Fibroblast of skin of back (primary cell): ENCODE measurements at regions not wholly inside any gene's neighbourhood (a gene's known extent, or its start where the extent isn't known, plus 50 kb on each side); places are given as distances from the start of the nearest gene placed in this dataset.
"Not testable (repeated sequence)": the region's sequence is repeated elsewhere in the genome, so short reads cannot be mapped to it uniquely, and the experiment has no call there.

Source experiments
- DNase-seq: peaks from one replicate; pipeline ENCODE4 v3.0.0-alpha.2; 2013

DNA sequence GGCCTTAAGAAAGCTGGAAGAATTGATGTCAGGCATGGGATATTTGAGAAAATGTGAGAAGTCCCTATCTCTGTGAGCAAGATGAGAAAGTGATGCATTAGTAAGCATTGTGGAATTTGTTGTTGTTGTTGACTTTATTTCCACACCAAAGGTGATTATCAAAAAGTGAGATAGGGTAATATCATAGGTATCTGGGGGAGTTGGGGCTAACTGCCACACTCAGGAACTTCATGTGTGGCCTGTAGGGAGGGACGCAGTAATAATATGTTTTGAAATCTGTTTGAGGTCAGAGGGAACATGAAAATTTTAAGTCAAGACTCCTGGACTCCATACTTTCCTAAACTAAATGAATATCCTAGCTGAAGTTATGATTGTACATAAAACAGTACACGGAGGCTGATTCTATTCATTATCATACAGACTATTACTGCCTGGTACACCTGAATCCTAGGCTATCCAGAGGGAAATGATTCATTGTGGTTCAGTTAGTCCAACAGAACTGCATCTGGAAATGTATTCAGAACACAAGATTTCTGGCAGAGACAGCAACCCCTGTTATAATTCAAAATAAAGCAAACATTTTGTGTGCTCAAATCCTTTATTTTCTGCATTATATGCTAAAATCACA, 304.8 kb downstream of the CPS1 start:
- no peak for DNase-seq

DNA sequence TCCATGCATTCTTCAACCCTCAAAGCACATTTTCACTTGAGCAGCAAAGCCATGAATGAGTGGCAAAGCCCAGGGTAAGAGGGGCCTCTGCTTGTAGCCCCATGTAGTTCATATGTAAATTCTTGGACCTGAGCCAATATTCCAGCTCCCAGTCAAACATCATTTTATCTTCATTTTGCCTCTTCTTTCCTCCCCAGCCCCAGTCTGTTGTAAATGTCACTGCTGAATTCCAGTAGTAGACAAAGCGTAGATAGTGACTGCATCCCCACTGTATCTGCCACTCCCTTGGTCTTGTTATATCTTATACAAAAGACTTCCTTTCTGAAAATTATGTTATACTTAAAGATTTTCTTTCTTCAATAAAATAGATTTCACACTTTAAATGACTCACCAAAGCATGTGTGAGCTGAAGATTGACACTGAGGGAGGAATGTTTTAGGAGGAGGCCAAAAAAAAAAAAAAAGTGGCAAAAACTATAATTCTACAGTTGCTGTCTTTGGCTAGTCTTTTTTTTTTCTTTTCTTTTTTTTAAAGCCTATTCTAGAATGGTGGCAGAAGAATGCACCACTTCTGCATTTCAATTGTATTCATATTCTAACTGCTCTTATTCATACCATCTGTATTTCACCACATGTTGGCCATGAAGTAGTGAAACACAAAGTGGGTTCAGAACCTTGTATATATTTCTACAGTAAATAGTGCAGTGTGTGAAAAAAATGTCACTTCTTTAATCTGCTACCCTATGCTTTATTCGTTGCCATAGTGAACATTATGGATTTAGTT, 306.1 kb downstream of the CPS1 start:
- DNase-seq: no peak

DNA sequence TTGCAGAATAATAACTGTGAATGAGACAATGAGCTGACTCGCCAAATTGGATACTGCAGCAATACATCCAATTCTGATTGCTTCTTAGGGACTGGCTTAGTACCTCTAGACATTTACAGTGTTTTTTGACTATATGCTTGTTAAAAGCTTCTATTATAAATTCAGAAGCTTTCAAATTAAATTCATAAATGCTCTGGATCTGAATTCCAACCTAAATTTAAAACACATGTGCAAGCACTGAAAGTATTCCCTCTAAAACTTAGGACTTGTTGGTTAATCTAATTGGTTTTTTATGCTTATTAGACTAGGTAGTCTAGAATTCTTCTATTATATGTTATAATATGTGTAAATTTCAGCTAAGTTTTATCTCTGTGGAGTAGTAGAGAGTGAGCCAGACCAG, 306.9 kb downstream of the CPS1 start:
- DNase-seq: no peak

DNA sequence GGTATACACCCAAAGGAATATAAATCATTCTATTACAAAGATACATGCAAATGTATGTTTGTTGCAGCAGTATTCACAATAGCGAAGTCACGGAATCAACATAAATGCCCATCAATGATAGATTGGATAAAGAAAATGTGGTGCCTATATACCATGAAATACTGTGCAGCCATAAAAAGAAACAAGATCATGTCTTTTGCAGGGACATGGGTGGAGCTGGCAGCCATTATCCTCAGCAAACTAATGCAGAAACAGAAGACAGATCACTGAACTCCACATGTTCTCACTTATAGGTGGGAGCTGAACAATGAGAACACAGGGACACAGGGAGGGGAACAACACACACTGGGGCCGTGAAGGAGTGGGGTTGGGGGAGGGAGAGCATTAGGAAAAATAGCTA, 315.2 kb downstream of the CPS1 start:
- not testable (repeated sequence) for DNase-seq

DNA sequence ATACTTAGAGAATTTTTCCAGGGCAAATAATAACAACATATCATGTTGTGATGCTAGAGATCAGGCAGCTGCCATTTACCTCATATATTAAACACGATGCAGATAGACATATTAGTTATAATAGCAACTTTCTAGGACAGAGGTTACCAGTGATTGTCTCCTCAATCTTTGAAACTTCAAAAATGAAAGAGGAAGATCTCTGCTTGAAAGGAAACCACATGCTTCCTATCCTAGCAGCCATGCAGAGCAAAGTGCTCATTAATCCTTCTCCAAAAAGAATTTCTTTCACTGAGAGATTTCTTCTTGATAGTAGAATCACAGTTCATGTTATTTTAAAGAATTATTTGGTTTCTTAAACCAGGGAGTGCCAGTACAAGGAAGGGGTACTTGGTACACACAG, 317.2 kb downstream of the CPS1 start:
- DNase-seq: no peak

DNA sequence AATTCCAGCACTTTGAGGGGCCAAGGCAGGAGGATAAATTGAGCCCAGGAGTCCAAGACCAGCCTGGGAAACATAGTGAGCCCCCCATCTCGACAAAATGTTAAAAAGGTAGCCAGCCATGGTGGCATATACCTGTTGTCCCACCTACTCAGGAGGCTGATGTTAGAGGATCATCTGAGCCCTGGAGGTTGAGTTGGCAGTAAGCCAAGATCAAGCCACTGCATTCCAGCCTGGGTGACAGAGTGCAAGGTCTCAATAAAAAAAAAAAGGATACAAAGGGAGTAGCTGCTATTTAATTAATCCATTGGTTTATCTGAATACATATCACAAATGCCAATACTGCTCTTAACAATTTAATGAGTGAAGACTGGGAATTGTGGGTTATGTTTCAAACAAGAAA, 327.8 kb downstream of the CPS1 start:
- no peak for DNase-seq

DNA sequence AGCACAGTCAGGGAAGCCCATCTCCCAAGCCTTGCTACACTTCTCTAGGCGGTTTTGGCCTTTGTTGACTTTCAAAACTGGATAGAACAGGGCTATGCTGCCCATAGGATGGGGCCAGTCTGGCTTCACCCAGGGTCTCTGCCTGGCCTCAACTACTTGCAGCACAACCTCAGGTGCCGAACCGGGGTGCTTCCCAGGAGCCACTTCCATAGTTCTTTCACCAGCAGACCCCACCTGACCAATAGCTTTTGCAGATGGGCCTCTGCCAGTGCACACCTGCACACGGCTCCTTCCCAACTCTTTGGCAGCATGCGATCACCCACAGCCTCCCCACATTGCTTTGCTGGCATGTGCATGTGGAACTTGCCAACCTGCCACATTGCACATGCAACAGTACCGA, 331.6 kb downstream of the CPS1 start:
- DNase-seq: no peak

DNA sequence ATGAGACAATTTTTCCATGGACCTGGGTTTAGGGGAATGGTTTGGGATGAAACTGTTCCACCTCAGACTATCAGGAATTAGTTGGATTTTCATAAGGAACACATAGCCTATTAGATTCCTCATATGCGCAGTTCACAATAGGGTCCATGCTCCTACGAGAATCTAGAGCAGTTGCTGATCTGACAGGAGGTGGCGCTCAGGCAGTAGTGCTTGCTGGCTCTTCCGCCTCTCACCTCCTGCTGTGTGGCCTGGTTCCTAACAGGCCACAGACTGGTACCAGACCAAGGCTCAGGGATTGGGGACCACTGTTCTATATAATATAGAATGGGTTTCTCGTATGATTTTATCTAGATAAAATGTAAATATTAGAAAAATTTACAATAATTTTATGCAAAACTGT, 338.7 kb downstream of the CPS1 start:
- DNase-seq: no peak

DNA sequence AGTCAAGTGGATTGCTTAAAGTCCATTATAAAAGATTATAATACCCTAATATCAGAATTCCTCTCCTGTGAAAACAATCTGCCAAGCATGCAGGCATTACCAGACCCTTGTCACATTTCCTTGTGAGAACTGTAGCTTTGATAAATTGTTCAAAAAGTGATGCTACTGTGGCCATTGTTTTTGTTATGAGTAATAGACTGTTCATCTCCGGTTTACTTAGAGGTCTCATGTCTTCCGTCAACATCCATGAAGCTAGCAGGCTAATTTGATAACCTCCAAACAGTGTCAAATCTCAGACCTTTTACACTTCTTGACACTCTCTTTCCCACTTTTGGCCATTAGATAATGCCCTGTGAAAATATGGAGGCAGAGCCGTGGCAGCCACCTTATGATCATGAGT, 342.7 kb downstream of the CPS1 start:
- peak; percentile 42 for DNase-seq

DNA sequence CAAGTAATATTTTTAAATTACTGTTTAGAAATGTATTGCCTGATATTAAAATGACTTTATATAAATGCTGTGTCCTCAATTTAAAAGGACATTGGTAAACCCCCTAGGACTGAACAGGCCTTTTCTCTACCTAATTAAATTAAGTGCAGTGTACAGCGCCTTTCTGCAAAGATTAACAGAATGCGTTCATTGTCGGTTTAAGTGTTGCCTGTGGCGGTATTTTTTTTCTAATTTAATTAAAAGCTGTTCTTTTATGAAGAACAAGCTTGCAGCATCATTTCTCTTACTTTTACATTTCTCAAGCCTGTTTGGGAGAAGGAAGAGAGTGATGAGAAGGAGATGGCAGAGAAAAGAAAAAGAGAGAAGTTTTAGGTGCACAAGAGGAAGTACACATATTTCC, 344.9 kb downstream of the CPS1 start:
- no peak for DNase-seq

DNA sequence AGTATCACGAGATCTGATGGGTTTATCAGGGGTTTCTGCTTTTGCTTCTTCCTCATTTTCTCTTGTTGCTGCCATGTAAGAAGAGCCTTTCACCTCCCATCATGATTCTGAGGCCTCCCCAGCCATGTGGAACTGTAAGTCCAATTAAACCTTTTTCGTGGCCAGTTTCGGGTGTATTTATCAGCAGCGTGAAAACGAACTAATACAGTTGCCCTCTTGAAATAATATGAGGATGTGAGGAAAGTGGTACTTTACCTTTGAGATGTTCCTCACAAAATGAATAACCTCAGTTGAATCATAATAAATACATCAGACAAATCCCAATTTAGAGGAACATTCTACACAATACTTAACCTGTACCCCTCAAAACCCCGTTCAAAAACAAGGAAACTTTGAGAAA, 356.4 kb downstream of the CPS1 start:
- no peak for DNase-seq

DNA sequence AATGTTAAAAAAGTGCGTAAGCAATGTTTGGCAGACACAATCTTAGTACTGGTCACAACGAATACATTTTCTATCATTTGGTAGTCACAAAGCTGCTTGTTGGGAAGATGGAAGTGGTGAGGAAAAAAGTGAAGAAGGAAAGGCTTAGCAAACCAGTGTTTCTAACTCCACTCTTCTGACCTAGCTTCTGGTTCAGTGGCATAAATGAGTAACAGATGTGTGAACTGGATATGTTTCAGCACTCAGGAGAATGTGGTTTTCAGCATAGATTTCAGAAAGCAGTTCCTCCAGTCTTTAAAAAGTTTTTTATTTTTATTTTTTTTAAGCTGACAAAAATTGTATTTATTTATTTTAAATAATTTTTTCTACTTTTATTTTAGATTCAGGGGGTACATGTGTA, 357.1 kb downstream of the CPS1 start:
- no peak for DNase-seq

DNA sequence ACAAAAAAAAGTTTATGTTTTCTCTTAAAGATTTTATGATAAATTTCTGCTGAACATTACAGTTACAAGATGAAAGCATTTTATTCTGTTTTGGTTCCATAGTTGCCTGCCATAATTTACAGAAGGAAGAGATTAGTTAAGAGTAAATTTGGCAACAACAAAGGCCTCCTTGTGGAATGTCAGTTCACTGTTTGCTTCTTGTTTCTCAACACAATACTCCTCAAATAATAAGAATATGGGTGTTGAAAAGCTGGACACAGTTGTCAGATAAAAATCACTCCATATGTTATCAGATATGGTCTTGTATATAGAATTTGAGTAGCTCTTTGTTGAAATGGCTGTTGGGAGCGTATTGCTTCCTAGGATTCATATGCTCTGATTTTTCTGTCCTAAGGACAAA, 359.5 kb downstream of the CPS1 start:
- DNase-seq: no peak

DNA sequence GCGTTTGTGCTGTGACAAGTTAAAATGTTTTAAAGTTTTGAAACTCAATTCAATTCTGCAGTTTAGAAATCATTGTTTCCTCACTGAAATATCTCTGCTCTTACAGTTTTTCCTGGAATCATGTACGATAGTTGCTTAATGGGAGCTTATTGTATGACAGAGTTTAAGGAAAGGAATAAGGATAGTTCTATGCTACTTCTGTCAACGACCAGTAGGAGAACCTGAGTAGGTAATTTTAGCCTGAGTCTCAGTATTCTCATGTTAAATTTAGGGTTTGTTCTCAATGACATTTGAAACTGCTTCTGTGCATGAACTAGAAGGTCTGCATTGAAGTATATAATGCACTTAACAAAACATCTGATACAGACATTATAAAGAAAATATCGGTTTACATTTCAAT, 361.1 kb downstream of the CPS1 start:
- no peak for DNase-seq

DNA sequence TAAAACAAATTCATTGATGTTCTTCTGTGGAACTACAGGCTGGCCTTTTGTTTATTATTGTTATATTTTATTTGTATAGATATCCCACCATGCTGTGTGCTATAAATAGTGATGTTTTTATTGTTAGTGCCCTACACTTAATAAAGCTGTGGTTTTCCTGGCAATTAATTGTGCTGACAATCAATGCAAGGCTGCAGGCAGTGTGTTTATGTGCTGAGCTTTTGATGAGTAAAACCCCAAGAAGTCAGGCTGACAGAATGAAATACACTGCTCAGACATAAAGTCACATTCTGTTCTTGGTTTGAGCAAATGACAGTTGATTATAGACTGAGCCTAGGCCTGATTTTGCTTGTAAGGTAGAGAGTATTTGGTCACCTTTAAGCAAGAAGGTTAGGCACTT, 362.7 kb downstream of the CPS1 start:
- DNase-seq: no peak

DNA sequence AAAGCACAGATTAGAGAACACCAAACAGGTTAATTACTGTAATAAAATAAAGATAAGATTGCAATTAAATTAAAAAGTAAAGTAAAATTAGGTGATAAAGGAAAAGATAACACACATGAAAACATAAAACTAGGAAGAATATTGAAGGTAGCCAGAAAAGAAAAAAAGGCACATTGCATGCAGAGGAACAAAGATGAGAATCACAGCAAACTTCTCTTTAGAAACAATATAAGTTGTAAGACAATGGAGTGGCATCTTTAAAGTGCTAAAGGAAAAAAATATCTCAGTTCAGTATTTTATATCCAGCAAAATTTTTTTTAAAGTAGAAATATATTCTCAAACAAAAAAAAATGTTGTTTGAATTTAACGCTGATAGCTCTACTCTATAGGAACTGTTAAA, 366.0 kb downstream of the CPS1 start:
- no peak for DNase-seq

DNA sequence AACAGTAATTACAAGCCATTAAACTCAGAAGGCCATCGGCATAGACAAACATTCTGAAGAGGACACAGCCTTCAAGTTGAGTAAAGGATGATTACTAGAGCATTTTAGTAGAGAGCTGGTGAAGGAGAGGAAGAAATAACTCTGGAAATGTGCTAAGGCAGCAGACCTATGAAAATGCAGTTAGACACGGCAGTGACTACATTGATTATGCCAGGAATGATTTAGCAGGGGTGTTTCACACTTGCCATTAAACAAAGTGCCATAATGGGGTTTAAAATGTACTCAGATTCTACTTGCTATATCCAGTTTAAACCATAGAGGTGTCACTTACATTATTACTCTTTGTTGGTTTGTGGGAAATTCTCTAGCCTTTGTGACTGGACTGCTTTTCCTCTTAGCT, 372.3 kb downstream of the CPS1 start:
- no peak for DNase-seq

DNA sequence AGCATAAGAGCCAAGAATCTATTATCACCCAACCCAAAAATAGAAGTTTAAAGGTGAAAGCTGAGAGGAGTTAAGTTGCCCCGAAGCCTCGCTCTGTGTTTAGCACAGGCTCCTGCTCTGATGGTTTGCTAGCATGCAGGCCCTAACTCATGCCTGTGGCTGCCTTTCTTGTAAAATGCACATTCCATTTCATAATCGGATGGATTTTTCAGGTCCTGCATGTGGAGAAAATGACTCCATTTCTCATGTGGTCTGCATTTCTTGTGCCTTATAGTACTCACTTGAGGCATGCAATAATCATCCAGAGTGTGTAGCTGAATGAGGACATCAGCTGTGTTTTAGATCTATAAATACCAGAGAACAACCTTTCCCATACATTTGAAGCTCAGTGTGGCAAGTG, 381.8 kb downstream of the CPS1 start:
- DNase-seq: peak; percentile 14

DNA sequence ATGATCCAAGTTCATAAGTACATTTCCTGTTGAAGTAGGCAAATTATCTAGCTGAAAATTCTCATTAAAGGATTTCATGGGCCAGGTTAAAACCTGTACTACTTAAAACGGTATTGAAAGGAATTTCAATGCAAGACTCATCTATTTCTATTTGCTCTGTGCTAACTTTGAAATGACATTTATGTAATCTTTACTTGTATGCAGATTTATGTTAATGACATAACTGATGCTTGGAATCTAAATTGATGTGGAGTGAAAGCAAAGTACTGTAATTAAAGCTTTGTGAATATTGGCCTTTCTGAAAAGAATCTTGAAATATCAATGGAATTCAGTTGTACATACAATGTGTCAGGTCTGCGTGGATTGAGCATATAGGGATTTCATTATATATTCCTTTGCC, 390.0 kb downstream of the CPS1 start:
- no peak for DNase-seq

DNA sequence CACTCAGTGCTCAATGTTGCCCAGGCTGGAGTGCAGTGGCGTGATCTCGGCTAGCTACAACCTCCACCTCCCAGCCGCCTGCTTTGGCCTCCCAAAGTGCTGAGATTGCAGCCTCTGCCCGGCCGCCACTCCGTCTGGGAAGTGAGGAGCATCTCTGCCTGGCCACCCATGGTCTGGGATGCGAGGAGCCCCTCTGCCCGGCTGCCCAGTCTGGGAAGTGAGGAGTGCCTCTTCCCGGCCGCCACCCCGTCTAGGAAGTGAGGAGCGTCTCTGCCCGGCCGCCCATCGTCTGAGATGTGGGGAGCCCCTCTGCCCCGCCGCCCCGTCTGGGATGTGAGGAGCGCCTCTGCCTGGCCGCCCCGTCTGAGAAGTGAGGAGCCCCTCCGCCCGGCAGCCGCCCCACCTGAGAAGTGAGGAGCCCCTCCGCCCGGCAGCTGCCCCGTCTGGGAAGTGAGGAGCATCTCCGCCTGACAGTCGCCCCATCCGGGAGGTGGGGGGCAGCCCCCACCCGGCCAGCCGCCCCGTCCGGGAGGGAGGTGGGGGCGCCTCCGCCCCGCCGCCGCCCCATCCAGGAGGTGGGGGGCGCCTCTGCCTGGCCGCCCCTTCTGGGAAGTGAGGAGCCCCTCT, 394.1 kb downstream of the CPS1 start:
- not testable (repeated sequence) for DNase-seq

DNA sequence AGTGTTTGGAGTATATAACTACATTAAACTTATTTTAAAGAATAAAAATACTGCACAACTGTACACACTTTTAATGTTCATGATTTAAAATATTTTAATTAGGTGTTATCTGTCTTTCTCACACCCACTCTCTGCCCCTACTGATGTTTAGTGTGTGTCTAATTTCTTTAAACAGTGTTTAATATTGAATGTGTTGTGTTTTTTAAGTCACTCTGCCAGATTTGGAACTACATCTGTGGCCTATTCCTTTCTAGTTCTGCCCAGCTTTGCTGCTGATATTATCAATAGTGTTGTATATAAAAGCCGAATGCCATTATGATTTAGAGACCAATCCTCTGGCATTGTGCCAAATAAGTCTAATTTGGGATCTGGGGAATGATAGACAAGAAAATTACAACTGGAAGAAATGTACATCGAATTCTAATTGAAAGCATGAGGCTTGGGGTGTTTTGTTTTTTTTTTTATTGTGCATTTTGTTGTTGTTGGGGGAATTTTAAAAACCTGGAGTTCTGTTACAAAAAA, 398.0 kb downstream of the CPS1 start:
- no peak for DNase-seq

DNA sequence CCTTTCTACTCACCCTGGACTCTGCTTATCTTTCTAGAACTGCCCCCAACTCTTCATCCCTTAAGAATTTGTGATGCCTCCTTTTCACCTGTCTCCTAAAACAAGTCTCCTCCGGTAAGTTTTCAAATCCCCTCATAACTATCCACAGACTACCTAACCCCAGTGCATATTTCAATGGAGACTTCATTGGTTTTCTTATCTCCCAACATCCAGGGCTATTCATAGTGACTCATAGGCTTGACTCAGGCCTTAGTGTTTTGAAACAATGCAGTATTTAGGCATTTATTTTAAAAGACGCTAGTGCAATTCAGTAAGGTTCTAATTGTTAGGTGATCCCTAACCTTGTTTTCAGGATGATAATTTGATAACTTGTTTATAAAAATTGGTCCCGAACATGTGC, 399.2 kb downstream of the CPS1 start:
- DNase-seq: peak; percentile 65

DNA sequence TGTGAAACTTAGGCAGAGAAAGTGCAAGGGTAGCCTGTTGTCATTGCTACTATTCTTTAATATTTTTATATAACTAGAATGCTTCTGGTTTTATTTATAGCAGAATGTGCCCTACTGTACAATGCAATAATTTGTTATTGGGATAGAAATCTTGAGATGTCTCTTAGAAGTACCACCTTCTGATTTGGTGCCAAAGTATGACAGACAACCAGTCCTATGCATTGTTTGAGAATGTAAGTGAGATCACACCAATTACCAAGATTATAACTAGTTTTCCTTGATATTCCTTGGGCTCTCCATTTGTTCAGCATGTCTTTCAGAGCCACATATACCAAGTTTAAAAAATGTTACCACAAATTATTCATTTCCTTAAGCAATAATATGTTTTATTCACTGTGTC, 399.7 kb downstream of the CPS1 start:
- peak; percentile 2 for DNase-seq

DNA sequence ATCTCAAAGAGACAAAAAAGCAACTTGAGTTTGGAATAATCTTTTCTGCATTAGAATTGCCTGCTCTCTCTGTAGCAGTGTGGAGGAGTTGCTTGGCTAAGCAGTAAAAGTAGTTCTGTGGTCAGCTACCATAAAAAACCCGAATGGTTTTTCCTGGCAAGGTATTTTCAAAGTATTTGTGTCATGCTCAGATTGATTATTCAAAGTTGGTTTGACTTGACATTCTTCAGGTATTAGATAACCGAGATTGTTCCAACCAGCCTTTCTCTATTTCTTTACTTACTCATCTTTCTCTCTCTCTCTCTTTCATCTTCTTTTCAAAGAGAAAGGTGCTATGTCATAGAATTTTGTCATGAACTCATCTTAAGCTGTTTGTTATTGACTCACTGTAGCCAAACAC, 404.9 kb downstream of the CPS1 start:
- DNase-seq: no peak
